Parathyroid adenoma (tissue), 2 donors: ENCODE measurements at regions not wholly inside any gene's neighbourhood (a gene's known extent, or its start where the extent isn't known, plus 50 kb on each side); places are given as distances from the start of the nearest gene placed in this dataset.
"Not testable (repeated sequence)": the region's sequence is repeated elsewhere in the genome, so short reads cannot be mapped to it uniquely, and the experiment has no call there.

Experiments used
- H2AFZ ChIP-seq: fragments of 300-600 bp; sonication (generic); one replicate; pipeline ENCODE4 v1.7.0; 2017; ENCODE audit warnings: antibody characterized with exemption, mild to moderate bottlenecking
- H3K27ac ChIP-seq: fragments of 300-600 bp; sonication (generic); one replicate; pipeline ENCODE4 v1.7.0; 2017
- H3K27me3 ChIP-seq: fragments of 300-600 bp; sonication (generic); one replicate; pipeline ENCODE4 v1.7.0; 2017; ENCODE audit warnings: low read length; ENCODE audit not compliant: control insufficient read depth, insufficient read depth
- H3K36me3 ChIP-seq: fragments of 300-600 bp; sonication (generic); one replicate; pipeline ENCODE4 v1.7.0; 2017; ENCODE audit warnings: low read length; ENCODE audit not compliant: control insufficient read depth, insufficient read depth
- H3K4me1 ChIP-seq: fragments of 300-600 bp; sonication (generic); one replicate; pipeline ENCODE4 v1.7.0; 2017; ENCODE audit warnings: control low read depth
- H3K4me2 ChIP-seq: fragments of 300-600 bp; sonication (generic); one replicate; pipeline ENCODE4 v1.7.0; 2017; ENCODE audit warnings: low read length
- H3K4me3 ChIP-seq: fragments of 300-600 bp; sonication (generic); one replicate; pipeline ENCODE4 v1.7.0; 2017; ENCODE audit warnings: low read depth, low read length
- H3K79me2 ChIP-seq: fragments of 300-600 bp; sonication (generic); one replicate; pipeline ENCODE4 v1.7.0; 2017; ENCODE audit warnings: control low read depth
- H3K9ac ChIP-seq: fragments of 300-600 bp; sonication (generic); one replicate; pipeline ENCODE4 v1.7.0; 2017; ENCODE audit warnings: mild to moderate bottlenecking
- H3K9me3 ChIP-seq: fragments of 300-600 bp; sonication (generic); one replicate; pipeline ENCODE4 v1.7.0; 2017; ENCODE audit warnings: low read length; ENCODE audit not compliant: control insufficient read depth
- TF ChIP-seq, protein P1 (sequence below): fragments of 300-600 bp; sonication (generic); IDR thresholded peaks from one replicate; pipeline ENCODE4 v1.7.0; 2017; ENCODE audit warnings: antibody characterized with exemption, mild to moderate bottlenecking
- donor health status: primary hyperparathyroidism.

DNA sequence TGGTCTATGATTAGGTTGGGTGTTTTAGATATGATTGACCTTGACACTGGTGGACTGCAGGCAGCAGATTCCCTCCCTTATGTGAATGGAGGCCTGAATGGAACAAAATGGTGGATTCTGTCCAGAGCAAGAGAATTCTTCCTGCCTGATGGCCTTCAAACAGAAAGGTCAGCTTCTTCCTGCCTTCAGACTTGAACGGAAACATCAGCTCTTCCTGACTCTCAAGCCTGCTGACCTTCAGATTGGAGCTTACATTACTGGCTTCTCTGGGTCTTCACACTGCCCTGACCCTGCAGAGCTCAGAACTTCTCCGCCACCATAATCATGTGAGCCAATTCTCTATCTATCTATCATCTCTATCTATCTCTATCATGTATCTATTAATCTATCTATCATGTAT is 111.6 kb downstream of the RAMP3 start:
- H3K27ac ChIP-seq: no peak overlapping the region
- H2AFZ ChIP-seq: no peak overlapping the region
- H3K4me3 ChIP-seq: no peak overlapping the region
- TF ChIP-seq, protein P1, sequence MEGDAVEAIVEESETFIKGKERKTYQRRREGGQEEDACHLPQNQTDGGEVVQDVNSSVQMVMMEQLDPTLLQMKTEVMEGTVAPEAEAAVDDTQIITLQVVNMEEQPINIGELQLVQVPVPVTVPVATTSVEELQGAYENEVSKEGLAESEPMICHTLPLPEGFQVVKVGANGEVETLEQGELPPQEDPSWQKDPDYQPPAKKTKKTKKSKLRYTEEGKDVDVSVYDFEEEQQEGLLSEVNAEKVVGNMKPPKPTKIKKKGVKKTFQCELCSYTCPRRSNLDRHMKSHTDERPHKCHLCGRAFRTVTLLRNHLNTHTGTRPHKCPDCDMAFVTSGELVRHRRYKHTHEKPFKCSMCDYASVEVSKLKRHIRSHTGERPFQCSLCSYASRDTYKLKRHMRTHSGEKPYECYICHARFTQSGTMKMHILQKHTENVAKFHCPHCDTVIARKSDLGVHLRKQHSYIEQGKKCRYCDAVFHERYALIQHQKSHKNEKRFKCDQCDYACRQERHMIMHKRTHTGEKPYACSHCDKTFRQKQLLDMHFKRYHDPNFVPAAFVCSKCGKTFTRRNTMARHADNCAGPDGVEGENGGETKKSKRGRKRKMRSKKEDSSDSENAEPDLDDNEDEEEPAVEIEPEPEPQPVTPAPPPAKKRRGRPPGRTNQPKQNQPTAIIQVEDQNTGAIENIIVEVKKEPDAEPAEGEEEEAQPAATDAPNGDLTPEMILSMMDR: no peak
- no peak overlapping the region for H3K9ac ChIP-seq
- no peak overlapping the region for H3K4me2 ChIP-seq
- H3K79me2 ChIP-seq: no peaks in the 10 kb centered on the region
- H3K9me3 ChIP-seq: no peaks in the 10 kb centered on the region
- no peaks in the 10 kb centered on the region for H3K36me3 ChIP-seq
- no peaks in the 10 kb centered on the region for H3K4me1 ChIP-seq
- no peaks in the 10 kb centered on the region for H3K27me3 ChIP-seq

DNA sequence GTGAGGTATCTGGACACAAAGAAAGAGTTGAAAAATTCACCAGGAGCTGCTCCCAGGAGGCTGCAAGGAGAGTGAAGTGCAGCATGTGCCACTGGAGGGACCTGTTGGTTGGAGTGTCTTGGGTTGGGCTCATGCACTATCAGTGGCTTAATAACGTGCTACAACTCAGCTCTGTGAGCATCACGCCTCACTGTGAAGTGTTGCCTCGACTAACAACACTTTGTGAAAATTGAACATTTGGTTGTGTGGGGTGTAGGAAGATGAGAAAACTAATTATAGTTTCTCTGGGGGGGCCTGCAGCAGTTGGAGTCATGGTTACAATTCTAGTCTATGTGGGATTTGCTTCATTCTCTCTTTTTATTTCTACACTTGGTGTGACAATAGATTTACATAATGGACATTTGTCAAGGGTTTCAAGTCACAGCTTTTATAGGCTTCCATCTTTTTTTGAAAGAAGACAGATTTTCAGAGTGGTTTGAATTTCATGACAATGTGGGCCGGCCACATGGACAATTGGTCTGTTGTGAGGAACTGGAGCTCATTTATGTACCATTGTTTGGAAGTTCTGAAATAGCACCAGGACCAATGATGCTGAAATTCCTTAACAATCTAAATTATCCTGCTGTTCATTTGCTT is 121.3 kb downstream of the RAMP3 start:
- H3K4me1 ChIP-seq: no peaks in the 10 kb centered on the region
- H3K79me2 ChIP-seq: no peaks in the 10 kb centered on the region
- H3K9ac ChIP-seq: no peak overlapping the region
- H3K4me2 ChIP-seq: no peak overlapping the region
- H3K4me3 ChIP-seq: no peak overlapping the region
- H2AFZ ChIP-seq: no peak overlapping the region
- no peak overlapping the region for H3K27ac ChIP-seq
- no peaks in the 10 kb centered on the region for H3K36me3 ChIP-seq
- TF ChIP-seq, protein P1: no peak
- H3K9me3 ChIP-seq: no peaks in the 10 kb centered on the region
- no peaks in the 10 kb centered on the region for H3K27me3 ChIP-seq

DNA sequence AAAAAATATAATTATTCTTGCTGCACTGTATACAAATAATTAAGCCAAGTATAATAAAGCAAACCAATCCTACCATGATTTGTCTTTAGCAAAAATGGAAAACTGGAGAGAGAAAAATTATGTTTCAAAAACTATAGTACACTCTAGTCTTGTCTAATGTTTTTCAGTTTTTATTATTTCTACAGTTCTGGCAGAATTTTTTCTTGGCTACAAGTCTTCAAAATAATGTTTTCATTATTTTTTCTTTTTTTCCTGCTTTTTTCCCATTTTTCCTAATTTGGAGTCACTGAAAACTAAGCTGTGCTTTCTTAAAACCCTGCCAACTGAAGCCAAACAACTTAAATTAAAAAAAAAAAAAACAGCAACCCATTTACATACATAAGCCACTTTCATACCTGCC is 132.0 kb downstream of the RAMP3 start:
- not testable (repeated sequence) for H3K4me1 ChIP-seq, H3K27ac ChIP-seq, H3K27me3 ChIP-seq, H3K4me2 ChIP-seq, H3K4me3 ChIP-seq, H2AFZ ChIP-seq, H3K9me3 ChIP-seq, H3K9ac ChIP-seq, H3K36me3 ChIP-seq, H3K79me2 ChIP-seq

DNA sequence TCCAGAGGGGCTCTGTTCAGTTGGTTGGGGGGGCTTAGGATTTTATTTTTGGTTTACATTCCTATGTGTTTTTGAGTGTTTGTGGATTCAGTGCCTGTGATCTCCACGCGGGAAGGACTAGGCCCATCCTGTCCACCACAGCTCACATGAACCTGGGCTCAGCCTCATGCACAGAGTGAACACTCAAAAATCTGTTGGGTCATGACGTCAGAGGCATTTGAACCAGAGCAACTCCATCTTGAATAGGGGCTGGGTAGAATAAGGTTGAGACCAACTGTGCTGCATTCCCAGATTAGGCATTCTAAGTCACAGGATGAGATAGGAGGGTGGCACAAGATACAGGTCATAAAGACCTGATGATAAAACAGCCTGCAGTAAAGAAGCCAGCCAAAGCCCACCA is 133.3 kb downstream of the RAMP3 start:
- H3K4me1 ChIP-seq: no peaks in the 10 kb centered on the region
- TF ChIP-seq, protein P1: no peak
- no peak overlapping the region for H3K4me2 ChIP-seq
- no peaks in the 10 kb centered on the region for H3K36me3 ChIP-seq
- H2AFZ ChIP-seq: no peak overlapping the region
- no peak overlapping the region for H3K27ac ChIP-seq
- no peaks in the 10 kb centered on the region for H3K27me3 ChIP-seq
- H3K79me2 ChIP-seq: no peaks in the 10 kb centered on the region
- no peak overlapping the region for H3K9ac ChIP-seq
- H3K4me3 ChIP-seq: no peak overlapping the region
- H3K9me3 ChIP-seq: no peaks in the 10 kb centered on the region

DNA sequence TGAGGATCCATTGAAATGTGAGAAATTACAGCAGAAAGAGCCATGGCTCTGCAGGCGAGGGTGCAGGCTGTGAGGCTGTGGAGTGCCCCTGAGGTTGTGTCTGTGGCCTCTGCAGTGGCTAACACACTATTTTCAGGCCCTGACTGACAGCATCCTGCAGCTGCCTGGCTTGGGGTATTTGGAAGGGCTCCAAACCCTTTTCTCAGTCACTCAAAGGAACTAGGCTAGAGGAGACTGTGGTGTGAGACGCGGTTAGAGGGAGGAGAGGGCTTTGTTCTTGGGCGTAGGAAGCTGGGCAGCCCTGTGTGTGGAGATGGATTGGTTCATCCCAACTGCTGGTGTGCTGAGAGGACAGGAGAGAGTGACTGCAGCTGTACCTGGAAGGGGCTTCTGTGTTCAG is 134.9 kb downstream of the RAMP3 start:
- H3K4me2 ChIP-seq: no peak overlapping the region

More for the DNA sequence above, 134.9 kb downstream of the RAMP3 start:
- TF ChIP-seq, protein P1: no peak
- Histone ChIP-seq H3K9ac (no peak overlapping the region), H3K79me2 (no peaks in the 10 kb centered on the region), H3K4me1 (no peaks in the 10 kb centered on the region), H3K36me3 (no peaks in the 10 kb centered on the region), H3K4me3 (no peak overlapping the region), H3K27me3 (no peaks in the 10 kb centered on the region), H2AFZ (no peak overlapping the region), H3K9me3 (no peaks in the 10 kb centered on the region), H3K27ac (no peak overlapping the region)
